ENCODE measurements at regions not wholly inside any gene's neighbourhood (a gene's known extent, or its start where the extent isn't known, plus 50 kb on each side); places are given as distances from the start of the nearest gene placed in this dataset.
A peak's percentile ranks its signal among the peaks of the same experiment; 100 is the strongest.

- no peak overlapping the region for H3K4me3 ChIP-seq (ENCODE audit: low read depth, poor library complexity, severe bottlenecking)
- DNase-seq (ENCODE audit: low spot score in 2 of 2), result peak in 1 of 2 donors; percentile 58
- 57 to 60% methylated on average over 3 of the region's 3 CpGs for WGBS, 2 donors
- intact Hi-C loops (cut with DNase I; ENCODE audit: low total_unique reads), result no loop called here
- TF ChIP-seq CTCF (IDR thresholded peaks at IDR 0.05) (no peak), POLR2A (IDR thresholded peaks at IDR 0.05) (no peak)
Measured at GRCh38 chr6:147621263-147621662, 112.8 kb downstream of the SAMD5 start.

- H3K4me3 ChIP-seq (ENCODE audit: low read depth, poor library complexity, severe bottlenecking), result no peak overlapping the region
- TF ChIP-seq CTCF (IDR thresholded peaks at IDR 0.05), result no peak
- TF ChIP-seq POLR2A (IDR thresholded peaks at IDR 0.05), result no peak
- 50 to 68% methylated on average over 2 of the region's 2 CpGs for WGBS, 2 donors
- intact Hi-C loops (cut with DNase I; ENCODE audit: low total_unique reads), result no loop called here
- DNase-seq (ENCODE audit: low spot score in 2 of 2), result no peak
Measured at GRCh38 chr6:147621961-147622360, 113.5 kb downstream of the SAMD5 start.

GRCh38 chr6:147624946-147625515, 116.5 kb downstream of the SAMD5 start:
- intact Hi-C loops (cut with DNase I; ENCODE audit: low total_unique reads), result no loop called here
- no peak overlapping the region for H3K4me3 ChIP-seq (ENCODE audit: low read depth, poor library complexity, severe bottlenecking)
- TF ChIP-seq CTCF (IDR thresholded peaks at IDR 0.05) (no peak), POLR2A (IDR thresholded peaks at IDR 0.05) (no peak)
- 89% methylated on average over 7 of the region's 7 CpGs for WGBS, 2 donors
- no peak for DNase-seq (ENCODE audit: low spot score in 2 of 2)

GRCh38 chr6:147625946-147626345, 117.5 kb downstream of the SAMD5 start:
- intact Hi-C loops (cut with DNase I; ENCODE audit: low total_unique reads), result no loop called here
- DNase-seq (ENCODE audit: low spot score in 2 of 2), result no peak
- H3K4me3 ChIP-seq (ENCODE audit: low read depth, poor library complexity, severe bottlenecking), result no peak overlapping the region
- 82 to 89% methylated on average over 2 of the region's 2 CpGs for WGBS, 2 donors
- TF ChIP-seq POLR2A (IDR thresholded peaks at IDR 0.05), result no peak
- TF ChIP-seq CTCF (IDR thresholded peaks at IDR 0.05), result no peak

- TF ChIP-seq POLR2A (IDR thresholded peaks at IDR 0.05) (no peak), CTCF (IDR thresholded peaks at IDR 0.05) (no peak)
- intact Hi-C loops (cut with DNase I; ENCODE audit: low total_unique reads), result no loop called here
- 76% methylated on average over 4 of the region's 4 CpGs for WGBS, 2 donors
- DNase-seq (ENCODE audit: low spot score in 2 of 2), result no peak
- H3K4me3 ChIP-seq (ENCODE audit: low read depth, poor library complexity, severe bottlenecking), result no peak overlapping the region
Measured at GRCh38 chr6:147627411-147627810, 118.9 kb downstream of the SAMD5 start.

- no peak for TF ChIP-seq POLR2A (IDR thresholded peaks at IDR 0.05)
- no peak overlapping the region for H3K4me3 ChIP-seq (ENCODE audit: low read depth, poor library complexity, severe bottlenecking)
- WGBS, 2 donors, result 70 to 85% methylated on average over 9 of the region's 9 CpGs
Measured at GRCh38 chr6:147633191-147633590, 124.7 kb downstream of the SAMD5 start.

More at GRCh38 chr6:147633191-147633590, 124.7 kb downstream of the SAMD5 start:
- intact Hi-C loops (cut with DNase I; ENCODE audit: low total_unique reads), result no loop called here
- no peak for DNase-seq (ENCODE audit: low spot score in 2 of 2)
